HEK293 (cell line): ENCODE measurements at regions not wholly inside any gene's neighbourhood (a gene's known extent, or its start where the extent isn't known, plus 50 kb on each side); places are given as distances from the start of the nearest gene placed in this dataset.

Experiments
- CTCF ChIA-PET: fragments of 350-600 bp; formaldehyde crosslinking; extraction: SDS; loops from one replicate; lab custom pipeline; 2021; ENCODE audit warnings: antibody characterized with exemption; lab: Yijun Ruan, JAX
- POLR2A ChIA-PET: fragments of 300-600 bp; formaldehyde crosslinking; extraction: SDS; loops from one replicate; lab custom pipeline; 2020; ENCODE audit warnings: antibody characterized with exemption, inconsistent platforms; lab: Yijun Ruan, JAX
- H3K27ac ChIP-seq: fragments of 200-500 bp; sonication (Bioruptor generic); 2 replicates; pipeline ENCODE4 v1.5.1; 2014; ENCODE audit warnings: low read depth, low read length, control low read depth, inconsistent platforms; ENCODE audit errors: extremely low read depth
- H3K36me3 ChIP-seq, 2 experiments: fragments of 200-500 bp in 1 of 2; sonication (Bioruptor generic) in 1 of 2; 1 replicate in 1 of 2; 2 replicates in 1 of 2; pipeline ENCODE4 v1.5.1; 2014 to 2017; ENCODE audit warnings: inconsistent platforms in 2 of 2, low read length in 2 of 2; ENCODE audit not compliant: control insufficient read depth in 2 of 2, insufficient read depth in 1 of 2
- H3K4me1 ChIP-seq: fragments of 200-500 bp; sonication (Bioruptor generic); 2 replicates; pipeline ENCODE4 v1.5.1; 2014; ENCODE audit warnings: mild to moderate bottlenecking, low read length, inconsistent platforms; ENCODE audit not compliant: control insufficient read depth, insufficient read depth
- H3K4me3 ChIP-seq: 2 replicates; pipeline ENCODE4 v1.5.1; 2011; ENCODE audit warnings: low read depth, mild to moderate bottlenecking, control low read depth, low read length, moderate library complexity
- H3K9me3 ChIP-seq: fragments of 200-500 bp; sonication (Bioruptor generic); 2 replicates; pipeline ENCODE4 v1.5.1; 2014; ENCODE audit warnings: low read depth, low read length, inconsistent platforms; ENCODE audit not compliant: control insufficient read depth, insufficient read depth
- ATF2 ChIP-seq: fragments of 450-650 bp; formaldehyde crosslinking; IDR thresholded peaks from 2 replicates; pipeline ENCODE4 v1.5.1; 2016; ENCODE audit warnings: missing biosample characterization, missing genetic modification characterization, low read depth
- FEZF1 ChIP-seq: fragments of 450-650 bp; formaldehyde crosslinking; IDR thresholded peaks from 2 replicates; pipeline ENCODE4 v1.5.1; 2016; ENCODE audit warnings: missing biosample characterization, missing genetic modification characterization
- GLI4 ChIP-seq: fragments of 450-650 bp; formaldehyde crosslinking; IDR thresholded peaks from 2 replicates; pipeline ENCODE4 v1.5.1; 2016; ENCODE audit warnings: missing biosample characterization, missing genetic modification characterization
- HOXD13 ChIP-seq: sonication (generic); formaldehyde crosslinking; IDR thresholded peaks from 2 replicates; pipeline ENCODE4 v1.8.0; 2022; ENCODE audit warnings: missing genetic modification reagents, borderline replicate concordance
- MZF1 ChIP-seq: fragments of 450-650 bp; formaldehyde crosslinking; IDR thresholded peaks from 2 replicates; pipeline ENCODE4 v1.5.1; 2017; ENCODE audit warnings: missing biosample characterization, missing genetic modification characterization, borderline replicate concordance
- PBX3 ChIP-seq: sonication (generic); formaldehyde crosslinking; IDR thresholded peaks from 2 replicates; pipeline ENCODE4 v1.8.1; 2022; ENCODE audit warnings: mild to moderate bottlenecking, moderate library complexity, missing genetic modification reagents
- REPIN1 ChIP-seq: fragments of 450-650 bp; formaldehyde crosslinking; IDR thresholded peaks from 2 replicates; pipeline ENCODE4 v1.5.1; 2017; ENCODE audit warnings: missing biosample characterization, missing genetic modification characterization, low read depth
- ZBTB21 ChIP-seq: fragments of 450-650 bp; formaldehyde crosslinking; IDR thresholded peaks from 2 replicates; pipeline ENCODE4 v1.5.1; 2017; ENCODE audit warnings: missing biosample characterization, missing genetic modification characterization
- ZFHX2 ChIP-seq: fragments of 450-650 bp; formaldehyde crosslinking; conservative IDR thresholded peaks from 2 replicates; pipeline ENCODE4 v1.5.1; 2016; ENCODE audit warnings: missing biosample characterization, missing genetic modification characterization
- ZNF248 ChIP-seq: fragments of 450-650 bp; formaldehyde crosslinking; IDR thresholded peaks from 2 replicates; pipeline ENCODE4 v1.5.1; 2017; ENCODE audit warnings: missing biosample characterization, missing genetic modification characterization
- ZNF362 ChIP-seq: fragments of 450-650 bp; formaldehyde crosslinking; IDR thresholded peaks from 2 replicates; pipeline ENCODE4 v1.5.1; 2016; ENCODE audit warnings: missing biosample characterization, missing genetic modification characterization
- ZNF416 ChIP-seq: fragments of 450-650 bp; formaldehyde crosslinking; IDR thresholded peaks from 2 replicates; pipeline ENCODE4 v1.5.1; 2016; ENCODE audit warnings: missing biosample characterization, missing genetic modification characterization
- ZNF510 ChIP-seq: fragments of 450-650 bp; formaldehyde crosslinking; IDR thresholded peaks from 2 replicates; pipeline ENCODE4 v1.5.1; 2018; ENCODE audit warnings: mild to moderate bottlenecking, missing genetic modification characterization, missing biosample characterization; ENCODE audit not compliant: insufficient replicate concordance
- ZNF513 ChIP-seq: fragments of 450-650 bp; IDR thresholded peaks from 2 replicates; pipeline ENCODE4 v1.5.1; 2018; ENCODE audit warnings: missing biosample characterization, missing genetic modification characterization
- ZNF521 ChIP-seq: fragments of 450-650 bp; formaldehyde crosslinking; IDR thresholded peaks from 2 replicates; pipeline ENCODE4 v1.5.1; 2017; ENCODE audit warnings: missing biosample characterization, mild to moderate bottlenecking, missing genetic modification characterization
- ZNF558 ChIP-seq: fragments of 450-650 bp; formaldehyde crosslinking; IDR thresholded peaks from 2 replicates; pipeline ENCODE4 v1.5.1; 2016; ENCODE audit warnings: missing biosample characterization, missing genetic modification characterization
- ZNF645 ChIP-seq: fragments of 450-650 bp; formaldehyde crosslinking; IDR thresholded peaks from 2 replicates; pipeline ENCODE4; 2016; ENCODE audit warnings: missing biosample characterization, missing genetic modification characterization
- ZNF660 ChIP-seq: fragments of 450-650 bp; IDR thresholded peaks from 2 replicates; pipeline ENCODE4 v1.5.1; 2018; ENCODE audit warnings: missing biosample characterization, mild to moderate bottlenecking, missing genetic modification characterization
- ZSCAN16 ChIP-seq: fragments of 450-650 bp; formaldehyde crosslinking; IDR thresholded peaks from 2 replicates; pipeline ENCODE4 v1.5.1; 2016; ENCODE audit warnings: missing biosample characterization, missing genetic modification characterization

- ChIA-PET CTCF (interaction anchor here (0.7 kb wide), 1 partner anchor 12 kb away, joined by 3 read pairs; no protein-coding TSS in a partner anchor), POLR2A (no interaction called here)
- Histone ChIP-seq H3K27ac (no peak overlapping the region), H3K4me1 (no peaks in the 10 kb centered on the region), H3K9me3 (no peaks in the 10 kb centered on the region), H3K36me3 (no peaks in the 10 kb centered on the region), H3K4me3 (no peak overlapping the region)
- TF ChIP-seq REPIN1 (no peak), FEZF1 (tag by site-specific recombination) (0 out of 2 replicates have a peak, but pooled peaks have one; percentile 10), GLI4 (tag by site-specific recombination) (no peak)
Measured at GRCh38 chr13:33735276-33735675, 82.7 kb upstream of the RFC3 start.

GRCh38 chr13:33739254-33739653 is 78.7 kb upstream of the RFC3 start:
- CTCF ChIA-PET = no interaction called here
- Histone ChIP-seq H3K4me3 (no peak overlapping the region), H3K27ac (no peak overlapping the region)

GRCh38 chr13:33740134-33740538 is 77.8 kb upstream of the RFC3 start:
- Histone ChIP-seq H3K27ac (no peak overlapping the region), H3K9me3 (no peaks in the 10 kb centered on the region), H3K36me3 (no peaks in the 10 kb centered on the region), H3K4me1 (no peaks in the 10 kb centered on the region), H3K4me3 (no peak overlapping the region)
- ChIA-PET POLR2A (no interaction called here), CTCF (no interaction called here)
- TF ChIP-seq ZNF362 (tag by site-specific recombination) (peak; percentile 64; the same call in 1 of the 2 replicates), PBX3 (CRISPR knock-in tag) (no peak), ZNF660 (tag by site-specific recombination) (0 out of 2 replicates have a peak, but pooled peaks have one; percentile 56)

More at GRCh38 chr13:33739254-33739653, 78.7 kb upstream of the RFC3 start:
- TF ChIP-seq ZNF513 (tag by site-specific recombination) = no peak
- no peak for TF ChIP-seq ZSCAN16
- TF ChIP-seq ZFHX2 (tag by site-specific recombination) = no peak
- TF ChIP-seq ZNF510 (tag by site-specific recombination) = no peak
- TF ChIP-seq ZNF416 (tag by site-specific recombination) = no peak
- TF ChIP-seq ZNF558 = no peak
- no peak for TF ChIP-seq ZNF645 (tag by site-specific recombination)
- POLR2A ChIA-PET = no interaction called here
- no peaks in the 10 kb centered on the region for H3K36me3 ChIP-seq
- H3K9me3 ChIP-seq = no peaks in the 10 kb centered on the region
- H3K4me1 ChIP-seq = no peaks in the 10 kb centered on the region

- Histone ChIP-seq H3K36me3 (no peaks in the 10 kb centered on the region), H3K4me1 (no peaks in the 10 kb centered on the region), H3K4me3 (no peak overlapping the region), H3K9me3 (no peaks in the 10 kb centered on the region), H3K27ac (no peak overlapping the region)
- ChIA-PET POLR2A (no interaction called here), CTCF (interaction anchor here (0.6 kb wide), 1 partner anchor 27 kb away, joined by 4 read pairs; no protein-coding TSS in a partner anchor)
- TF ChIP-seq ATF2 (no peak), HOXD13 (no peak), MZF1 (no peak), ZNF248 (tag by site-specific recombination) (no peak), ZNF521 (tag by site-specific recombination) (no peak), ZBTB21 (tag by site-specific recombination) (no peak)
- TF ChIP-seq, all 188 proteins: peak for 0
Measured at GRCh38 chr13:33742321-33742720, 75.6 kb upstream of the RFC3 start.
